Kasumi-1 (cell line): ENCODE measurements at regions not wholly inside any gene's neighbourhood (a gene's known extent, or its start where the extent isn't known, plus 50 kb on each side); places are given as distances from the start of the nearest gene placed in this dataset.

Experiments used
- DNase-seq, 2 experiments: peaks; one replicate each; lab custom pipeline; 2025; lab: John Stamatoyannopoulos, UW

DNA sequence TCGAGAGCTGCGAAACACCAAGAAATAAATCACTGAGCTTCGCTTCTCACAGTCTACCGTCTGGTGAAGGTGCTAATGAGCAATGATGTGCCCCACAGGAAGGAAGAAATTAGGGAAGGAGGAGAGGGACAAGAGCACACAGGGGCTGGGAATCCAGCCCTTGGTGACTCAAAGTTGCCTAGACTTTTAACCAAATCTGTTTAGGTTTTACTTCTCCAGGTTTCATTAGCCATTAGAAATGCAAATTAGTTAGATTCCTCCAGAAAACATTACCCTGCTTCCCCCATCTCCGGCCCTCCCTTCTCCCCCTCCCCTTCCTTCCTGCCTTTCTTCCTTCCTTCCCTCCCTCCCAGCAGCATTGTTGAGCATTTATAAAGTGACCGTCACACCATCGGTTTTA lies 59.3 kb upstream of the UBE2E1 start:
- no peak for DNase-seq

DNA sequence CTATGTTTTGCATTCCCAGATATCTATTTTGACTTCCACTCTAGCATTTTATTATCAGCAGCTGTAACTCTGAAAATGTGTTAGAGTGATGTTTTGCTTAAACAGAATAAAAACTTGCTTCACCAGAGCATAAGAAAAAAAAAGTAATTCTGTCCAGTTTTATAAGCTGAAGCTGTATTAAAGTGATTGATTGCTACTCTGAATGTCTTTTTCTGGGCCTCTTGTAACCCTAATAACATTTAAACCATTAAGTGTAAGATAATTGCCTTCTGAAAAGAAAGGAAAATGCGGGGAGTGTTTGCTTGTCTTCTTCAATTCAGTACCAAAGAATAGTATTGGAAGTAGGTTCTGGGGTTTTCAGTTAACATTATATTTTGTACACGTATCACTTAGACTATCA lies 57.9 kb upstream of the UBE2E1 start:
- no peak for DNase-seq

DNA sequence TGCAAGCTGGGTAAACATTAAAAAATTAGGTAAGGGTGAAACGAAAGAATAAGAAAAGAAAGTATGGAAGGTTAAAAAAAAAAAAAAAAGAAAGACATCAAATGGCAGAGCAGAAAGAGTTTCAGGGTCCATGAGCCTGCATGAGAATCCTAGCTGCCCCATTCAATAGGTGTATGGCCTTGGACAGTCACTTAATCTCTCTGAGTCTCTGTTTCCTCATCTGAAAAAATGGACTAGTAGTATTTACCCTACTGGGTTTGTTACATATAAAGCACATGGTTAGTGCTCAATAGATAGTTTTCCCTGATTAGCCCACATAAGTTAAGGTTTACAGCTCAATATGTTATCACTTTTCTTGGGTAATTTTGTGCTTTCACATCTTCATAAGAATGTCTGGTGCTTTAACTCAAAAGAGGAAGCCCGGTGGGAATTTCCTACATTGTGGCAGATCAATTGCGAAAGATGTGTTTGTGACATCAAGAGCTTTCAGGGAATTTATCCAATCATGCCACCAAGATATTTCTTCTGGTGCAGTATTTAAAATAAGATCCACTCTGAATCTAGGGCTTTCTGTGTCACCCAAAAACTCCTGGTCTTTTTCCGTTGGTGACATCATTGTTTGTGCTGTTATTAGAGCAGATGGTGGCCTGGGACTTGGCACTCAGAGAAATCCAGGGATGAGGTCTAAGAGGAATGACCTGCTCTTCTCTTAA lies 57.2 kb upstream of the UBE2E1 start:
- DNase-seq: peak; percentile 72 to 76

DNA sequence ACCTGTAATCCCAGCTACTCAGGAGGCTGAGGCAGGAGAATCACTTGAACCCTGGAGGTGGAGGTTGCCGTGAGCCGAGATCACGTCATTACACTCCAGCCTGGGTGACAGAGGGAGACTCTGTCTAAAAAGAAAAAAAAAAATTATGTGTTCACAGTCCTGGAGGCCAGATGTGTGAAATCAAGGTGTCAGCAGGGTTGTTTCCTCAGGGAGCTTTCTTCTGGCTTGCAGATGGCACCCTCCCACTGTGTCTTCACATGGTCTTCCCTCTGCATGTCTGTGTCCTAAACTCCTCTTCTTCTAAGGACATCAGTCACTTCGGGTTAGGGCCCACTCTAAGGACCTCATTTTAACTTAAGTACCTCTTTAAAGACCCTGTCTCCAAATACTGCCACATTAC lies 56.1 kb upstream of the UBE2E1 start:
- DNase-seq: no peak

DNA sequence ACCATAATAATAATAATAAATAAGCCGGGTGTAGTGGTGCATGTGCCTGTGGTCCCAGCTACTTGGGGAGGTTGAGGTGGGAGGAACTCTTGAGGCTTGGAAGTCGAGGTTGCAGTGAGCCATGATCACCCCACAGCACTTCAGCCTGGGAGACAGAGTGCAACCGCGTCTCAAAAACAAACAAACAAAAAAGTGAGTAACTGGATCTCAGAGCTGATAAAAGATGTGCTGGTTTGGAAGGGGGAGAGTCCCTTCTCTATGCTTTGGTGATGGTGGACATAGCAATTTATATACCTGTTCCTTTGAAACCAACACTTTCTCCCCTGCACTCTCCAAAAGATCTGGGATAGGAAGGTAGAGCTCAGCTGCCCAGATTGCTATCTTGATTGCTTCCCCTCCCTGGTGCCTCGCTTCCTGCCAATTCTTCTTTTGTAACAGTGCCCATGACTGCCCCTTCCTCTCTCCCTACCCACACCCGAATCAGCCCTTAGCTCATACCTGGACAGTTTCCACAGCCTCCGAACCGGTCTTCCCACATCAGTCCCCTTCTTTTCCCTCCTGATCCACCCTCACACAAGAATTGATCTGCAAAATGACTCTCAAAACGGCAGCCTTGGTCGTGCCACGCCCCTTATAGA lies 55.1 kb upstream of the UBE2E1 start:
- no peak for DNase-seq

DNA sequence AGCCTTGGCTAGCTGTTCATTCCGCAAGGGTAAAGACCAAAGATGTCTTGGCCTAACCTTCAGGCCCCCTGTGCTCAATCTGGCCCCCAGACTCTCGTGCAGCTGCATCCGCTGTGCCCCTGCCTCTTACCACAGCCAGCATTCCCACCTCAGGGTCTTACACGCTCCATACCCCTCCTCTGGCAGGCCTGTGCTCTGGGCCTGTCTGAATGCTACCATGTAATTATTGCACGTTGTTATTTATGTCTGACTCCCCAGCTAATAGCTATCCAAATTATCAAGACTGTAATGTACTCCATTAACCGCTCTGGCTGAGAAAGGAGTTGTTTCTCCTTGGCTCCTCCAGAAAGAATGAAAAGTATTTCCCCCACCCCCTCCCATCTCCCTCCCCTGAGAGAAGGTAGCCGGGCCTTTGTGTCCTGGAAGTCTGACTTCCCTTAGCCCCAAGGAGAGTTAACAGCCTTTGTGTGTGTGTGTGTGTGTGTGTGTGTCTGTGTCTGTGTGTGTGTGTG lies 54.5 kb upstream of the UBE2E1 start:
- DNase-seq: no peak

DNA sequence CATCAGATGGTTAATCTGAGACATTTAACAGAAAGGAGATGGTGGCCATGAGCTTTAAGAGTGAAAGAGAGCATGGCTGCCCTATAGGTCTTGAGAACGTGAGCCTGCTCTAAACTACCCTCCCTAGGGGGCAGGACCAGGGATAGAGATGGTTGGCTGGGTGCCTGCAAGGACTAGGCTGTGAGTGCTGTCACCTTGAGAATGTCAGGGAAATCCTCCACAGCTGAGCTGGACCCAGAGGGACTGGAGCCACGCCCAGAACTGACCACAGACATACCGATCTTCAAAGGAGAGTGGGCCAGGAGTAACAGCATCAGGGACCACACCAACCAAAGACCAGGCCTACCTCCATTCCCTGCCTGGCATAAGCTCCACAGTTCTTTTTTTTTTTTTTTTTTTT lies 53.6 kb upstream of the UBE2E1 start:
- no peak for DNase-seq

DNA sequence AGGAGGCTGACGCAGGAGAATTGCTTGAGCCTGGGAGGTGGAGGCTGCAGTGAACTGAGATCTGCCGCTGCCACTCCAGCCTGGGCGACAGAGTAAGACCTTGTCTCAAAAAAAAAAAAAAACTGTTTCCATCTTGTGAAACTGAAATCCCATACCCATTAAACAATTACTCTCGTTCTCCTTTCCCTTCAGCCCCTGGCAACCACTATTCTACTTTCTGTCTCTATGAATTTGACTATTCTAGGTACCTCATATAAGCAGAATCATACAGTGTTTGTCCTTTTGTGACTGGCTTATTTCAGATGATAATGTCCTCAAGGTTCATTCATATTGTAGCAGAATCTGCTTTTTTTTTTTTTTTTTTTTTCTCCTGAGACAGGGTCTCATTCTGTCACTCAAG lies 51.5 kb upstream of the UBE2E1 start:
- no peak for DNase-seq
